HG02623 (cell line): ENCODE measurements at regions not wholly inside any gene's neighbourhood (a gene's known extent, or its start where the extent isn't known, plus 50 kb on each side); places are given as distances from the start of the nearest gene placed in this dataset.

Experiments
- ATAC-seq: cut with Tn5 transposase; IDR thresholded peaks from one replicate; pipeline ENCODE4 v1.9.1; 2021; ENCODE audit warnings: moderate library complexity; ENCODE audit not compliant: unreplicated experiment

- no peak for ATAC-seq
Measured at GRCh38 chr4:100086766-100087431, 103.4 kb downstream of the DDIT4L start.

GRCh38 chr4:100084892-100085291, 105.4 kb downstream of the DDIT4L start:
- no peak for ATAC-seq

- peak; percentile 37 for ATAC-seq
Measured at GRCh38 chr4:100083289-100083688, 107.0 kb downstream of the DDIT4L start.

GRCh38 chr4:100082852-100083251, 107.4 kb downstream of the DDIT4L start:
- ATAC-seq: no peak

GRCh38 chr4:100081491-100081890, 108.8 kb downstream of the DDIT4L start:
- ATAC-seq: no peak

- ATAC-seq: no peak
Measured at GRCh38 chr4:100079264-100079663, 111.0 kb downstream of the DDIT4L start.

- no peak for ATAC-seq
Measured at GRCh38 chr4:100076753-100077152, 113.5 kb downstream of the DDIT4L start.

GRCh38 chr4:100075486-100076270, 114.6 kb downstream of the DDIT4L start:
- ATAC-seq: no peak

- no peak for ATAC-seq
Measured at GRCh38 chr4:100075056-100075455, 115.2 kb downstream of the DDIT4L start.

GRCh38 chr4:100071506-100071905, 118.8 kb downstream of the DDIT4L start:
- no peak for ATAC-seq

GRCh38 chr4:100070868-100071267, 119.4 kb downstream of the DDIT4L start:
- no peak for ATAC-seq

GRCh38 chr4:100069207-100069606, 119.1 kb upstream of the H2AZ1 start:
- ATAC-seq: no peak

- ATAC-seq: no peak
Measured at GRCh38 chr4:100067255-100067654, 117.2 kb upstream of the H2AZ1 start.

- no peak for ATAC-seq
Measured at GRCh38 chr4:100063355-100063754, 113.3 kb upstream of the H2AZ1 start.

GRCh38 chr4:100062921-100063320, 112.8 kb upstream of the H2AZ1 start:
- ATAC-seq: no peak

GRCh38 chr4:100061835-100062234, 111.8 kb upstream of the H2AZ1 start:
- no peak for ATAC-seq

GRCh38 chr4:100060765-100061416, 110.8 kb upstream of the H2AZ1 start:
- ATAC-seq: peak; percentile 75

GRCh38 chr4:100059467-100059866, 109.4 kb upstream of the H2AZ1 start:
- no peak for ATAC-seq

GRCh38 chr4:100056701-100057100, 106.6 kb upstream of the H2AZ1 start:
- ATAC-seq: no peak

- no peak for ATAC-seq
Measured at GRCh38 chr4:100054071-100054470, 104.0 kb upstream of the H2AZ1 start.

- no peak for ATAC-seq
Measured at GRCh38 chr4:100049872-100050271, 99.8 kb upstream of the H2AZ1 start.

GRCh38 chr4:100042711-100043110, 92.6 kb upstream of the H2AZ1 start:
- no peak for ATAC-seq
